Suprapubic skin (tissue), 4 donors: ENCODE measurements at regions not wholly inside any gene's neighbourhood (a gene's known extent, or its start where the extent isn't known, plus 50 kb on each side); places are given as distances from the start of the nearest gene placed in this dataset.

Source experiments
- DNase-seq, 2 donors: peaks; one replicate each; pipeline ENCODE4 v3.0.0-alpha.2; 2019; ENCODE audit warnings: low spot score in 2 of 2
- H3K27ac ChIP-seq: fragments of 200-600 bp; sonication (generic); one replicate; pipeline ENCODE4 v1.5.1; 2019
- H3K27me3 ChIP-seq: fragments of 200-600 bp; sonication (generic); one replicate; pipeline ENCODE4 v1.5.1; 2019
- H3K36me3 ChIP-seq: fragments of 200-600 bp; sonication (generic); one replicate; pipeline ENCODE4 v1.5.1; 2019
- H3K4me1 ChIP-seq: fragments of 200-600 bp; sonication (generic); one replicate; pipeline ENCODE4 v1.5.1; 2019
- H3K4me3 ChIP-seq: fragments of 200-600 bp; sonication (generic); one replicate; pipeline ENCODE4 v1.5.1; 2019; ENCODE audit warnings: mild to moderate bottlenecking
- H3K9me3 ChIP-seq: fragments of 200-600 bp; sonication (generic); one replicate; pipeline ENCODE4 v1.5.1; 2019
- EP300 ChIP-seq: sonication (generic); formaldehyde crosslinking; IDR thresholded peaks from one replicate; pipeline ENCODE4 v1.6.1; 2017; ENCODE audit warnings: antibody characterized with exemption
- POLR2A ChIP-seq, 2 donors: fragments of 450-650 bp; IDR thresholded peaks; one replicate each; pipeline ENCODE4 v1.6.1; 2017; ENCODE audit warnings: antibody characterized with exemption in 2 of 2, mild to moderate bottlenecking in 2 of 2, moderate library complexity in 2 of 2
- POLR2AphosphoS5 ChIP-seq, 3 donors: sonication (generic); formaldehyde crosslinking; IDR thresholded peaks; one replicate each; pipeline ENCODE4 v1.6.1; 2017; ENCODE audit warnings: antibody characterized with exemption in 3 of 3
- WGBS: methylation state at CpG from one replicate; pipeline ENCODE4 v1.1.5; 2018; 5-methylcytosine and 5-hydroxymethylcytosine counted together
- TF ChIP-seq, protein P1 (sequence below), 2 donors: fragments of 200-600 bp in 1 of 2; fragments of 450-650 bp in 1 of 2; sonication (generic) in 1 of 2; IDR thresholded peaks; one replicate each; pipeline ENCODE4 v1.5.1; 2016 to 2019; ENCODE audit warnings: antibody characterized with exemption in 2 of 2, mild to moderate bottlenecking in 1 of 2, moderate library complexity in 1 of 2

DNA sequence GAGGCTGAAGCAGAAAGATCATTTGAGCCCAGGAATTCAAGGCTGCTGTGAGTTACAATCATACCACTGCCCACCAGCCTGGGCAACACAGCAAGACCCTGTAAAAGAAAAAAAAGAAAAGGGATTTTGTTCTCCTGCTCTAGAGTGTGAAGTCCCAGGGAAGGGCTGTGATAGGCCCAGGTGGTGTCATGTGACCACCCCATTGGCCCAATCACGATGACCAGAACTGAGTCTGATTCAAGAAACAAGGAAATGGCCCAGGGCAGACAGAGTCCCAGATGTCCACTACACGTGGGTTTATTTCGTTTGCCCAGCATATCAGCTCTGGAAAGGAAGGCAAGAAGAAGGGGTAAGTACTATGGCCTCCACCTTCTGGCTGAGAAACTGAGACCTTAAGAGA is 81.3 kb upstream of the CUX1 start:
- Histone ChIP-seq H3K9me3 (no peaks in the 10 kb centered on the region), H3K27me3 (peaks cover 5% of the 10 kb centered on the region), H3K4me3 (no peak overlapping the region), H3K36me3 (no peaks in the 10 kb centered on the region), H3K4me1 (peaks cover 11% of the 10 kb centered on the region), H3K27ac (no peak overlapping the region)
- DNase-seq = no peak
- WGBS = 86% methylated on average over 3 of the region's 3 CpGs
- TF ChIP-seq POLR2A (IDR thresholded peaks at IDR 0.05) = no peak
- no peak for TF ChIP-seq EP300
- TF ChIP-seq POLR2AphosphoS5 (IDR thresholded peaks at IDR 0.05) = no peak
- TF ChIP-seq, protein P1, sequence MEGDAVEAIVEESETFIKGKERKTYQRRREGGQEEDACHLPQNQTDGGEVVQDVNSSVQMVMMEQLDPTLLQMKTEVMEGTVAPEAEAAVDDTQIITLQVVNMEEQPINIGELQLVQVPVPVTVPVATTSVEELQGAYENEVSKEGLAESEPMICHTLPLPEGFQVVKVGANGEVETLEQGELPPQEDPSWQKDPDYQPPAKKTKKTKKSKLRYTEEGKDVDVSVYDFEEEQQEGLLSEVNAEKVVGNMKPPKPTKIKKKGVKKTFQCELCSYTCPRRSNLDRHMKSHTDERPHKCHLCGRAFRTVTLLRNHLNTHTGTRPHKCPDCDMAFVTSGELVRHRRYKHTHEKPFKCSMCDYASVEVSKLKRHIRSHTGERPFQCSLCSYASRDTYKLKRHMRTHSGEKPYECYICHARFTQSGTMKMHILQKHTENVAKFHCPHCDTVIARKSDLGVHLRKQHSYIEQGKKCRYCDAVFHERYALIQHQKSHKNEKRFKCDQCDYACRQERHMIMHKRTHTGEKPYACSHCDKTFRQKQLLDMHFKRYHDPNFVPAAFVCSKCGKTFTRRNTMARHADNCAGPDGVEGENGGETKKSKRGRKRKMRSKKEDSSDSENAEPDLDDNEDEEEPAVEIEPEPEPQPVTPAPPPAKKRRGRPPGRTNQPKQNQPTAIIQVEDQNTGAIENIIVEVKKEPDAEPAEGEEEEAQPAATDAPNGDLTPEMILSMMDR (IDR thresholded peaks at IDR 0.05) = no peak

DNA sequence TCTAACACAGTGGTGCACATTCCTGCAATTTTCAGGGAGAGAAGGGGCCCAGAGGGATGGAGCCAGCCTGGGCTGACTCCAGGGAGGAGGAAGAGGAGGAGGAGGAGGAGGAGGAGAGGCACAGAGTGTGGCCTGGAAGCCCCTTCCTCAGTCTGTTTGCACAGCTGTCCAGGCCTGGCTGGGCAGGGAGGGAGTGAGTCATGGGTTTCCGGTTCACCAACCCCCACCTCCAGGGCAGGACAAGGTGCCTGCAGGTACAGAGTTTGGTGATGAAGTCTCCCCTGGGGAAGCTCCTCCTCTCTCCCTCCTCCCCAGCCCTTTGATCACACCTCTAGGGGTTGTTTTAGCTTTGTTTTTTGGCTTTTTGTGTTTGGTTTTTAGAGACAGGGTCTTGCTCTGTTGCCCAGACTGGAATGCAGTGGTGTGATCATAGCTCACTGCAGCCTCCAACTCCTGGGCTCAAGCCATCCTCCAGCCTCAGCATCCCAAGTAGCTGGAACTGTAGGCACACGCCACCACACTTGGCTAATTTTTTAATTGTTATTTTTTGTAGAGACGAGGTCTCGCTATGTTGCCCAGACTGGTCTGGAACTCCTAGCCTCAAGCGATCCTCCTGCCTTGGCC is 77.5 kb upstream of the CUX1 start:
- DNase-seq = no peak
- Histone ChIP-seq H3K4me1 (peaks cover 11% of the 10 kb centered on the region), H3K9me3 (no peaks in the 10 kb centered on the region), H3K27me3 (peaks cover 29% of the 10 kb centered on the region), H3K4me3 (no peak overlapping the region), H3K27ac (no peak overlapping the region), H3K36me3 (no peaks in the 10 kb centered on the region)
- TF ChIP-seq POLR2AphosphoS5 (IDR thresholded peaks at IDR 0.05) = no peak
- TF ChIP-seq, protein P1 (IDR thresholded peaks at IDR 0.05) = no peak
- no peak for TF ChIP-seq POLR2A (IDR thresholded peaks at IDR 0.05)
- no peak for TF ChIP-seq EP300
- 85% methylated on average over 5 of the region's 5 CpGs for WGBS

DNA sequence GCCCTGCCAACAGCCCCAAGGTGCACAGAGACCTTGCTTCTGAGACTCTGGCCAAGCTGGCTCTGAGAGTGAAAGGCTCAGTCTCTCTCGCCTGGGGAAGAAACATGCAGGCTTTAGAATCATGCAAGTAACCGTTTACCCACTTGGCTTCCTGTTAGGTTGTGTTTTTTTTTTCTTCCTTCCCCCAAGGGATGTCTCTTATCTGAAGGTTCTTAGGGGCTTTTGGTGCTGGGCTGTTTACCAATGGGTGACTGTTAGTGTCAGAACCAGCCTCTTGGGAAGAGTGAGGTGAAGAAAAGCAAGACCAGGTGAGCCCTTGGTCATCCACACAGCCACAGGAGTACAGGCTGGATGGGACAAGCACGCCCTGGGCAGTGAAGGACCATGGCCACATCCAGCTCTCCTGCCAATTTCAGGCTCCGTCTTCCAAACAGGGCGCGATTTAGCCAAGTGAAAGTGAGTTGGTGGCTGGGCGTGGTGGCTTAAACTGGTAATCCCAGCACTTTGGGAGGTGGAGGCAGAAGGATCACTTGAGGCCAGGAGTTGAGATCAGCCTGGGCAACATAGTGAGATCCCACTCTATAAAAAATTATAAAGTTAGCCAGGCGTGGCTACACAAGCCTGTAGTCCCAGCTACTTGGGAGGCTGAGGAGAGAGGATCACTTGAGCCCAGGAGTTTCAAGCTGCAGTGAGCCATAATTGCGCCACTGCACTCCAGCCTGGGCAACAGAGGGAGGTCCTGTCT is 76.3 kb upstream of the CUX1 start:
- no peak for TF ChIP-seq POLR2A (IDR thresholded peaks at IDR 0.05)
- no peak for DNase-seq
- Histone ChIP-seq H3K27me3 (peaks cover 30% of the 10 kb centered on the region), H3K27ac (no peak overlapping the region), H3K4me3 (no peak overlapping the region), H3K9me3 (no peaks in the 10 kb centered on the region), H3K36me3 (no peaks in the 10 kb centered on the region), H3K4me1 (peaks cover 11% of the 10 kb centered on the region)
- WGBS = 45% methylated on average over 9 of the region's 9 CpGs

DNA sequence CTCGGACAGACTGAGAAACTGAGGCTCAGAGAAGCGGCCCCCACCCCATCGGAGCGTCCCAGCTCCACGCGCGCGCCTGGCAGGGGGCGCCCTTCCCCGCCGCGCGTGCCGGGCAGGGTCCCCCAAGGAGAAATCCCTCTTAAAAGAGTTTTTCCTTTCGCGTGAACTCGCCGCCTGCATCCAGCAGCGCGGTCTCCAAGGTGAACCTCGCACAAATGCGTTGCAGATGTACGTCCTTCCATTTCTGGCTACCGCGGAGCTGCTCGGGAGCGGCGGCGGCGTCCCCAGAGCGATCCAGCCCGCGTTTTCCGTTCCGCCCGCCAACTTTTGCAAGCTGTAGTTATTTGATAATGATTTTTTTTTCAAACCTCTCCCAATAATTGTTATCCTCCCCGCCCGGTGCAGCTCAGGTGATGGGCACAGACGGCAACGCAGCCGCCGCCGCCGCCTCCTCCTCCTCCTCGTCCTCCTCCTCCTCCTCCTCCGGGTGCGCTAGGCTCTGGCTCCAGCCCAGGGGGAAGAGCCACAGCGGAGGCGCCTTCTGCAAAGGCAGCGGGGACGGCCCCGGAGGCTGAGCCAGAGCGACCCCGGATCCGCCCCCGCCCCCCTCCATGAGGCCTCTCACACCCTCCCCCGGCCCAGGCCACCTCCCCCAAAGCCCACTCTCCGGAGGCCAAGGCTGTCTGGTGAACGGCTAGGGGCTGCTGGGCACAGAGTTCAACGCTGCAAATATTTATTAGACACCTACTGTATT is 74.0 kb upstream of the CUX1 start:
- peak overlapping the region; percentile 44 for H3K4me3 ChIP-seq
- no peak for DNase-seq
- H3K27ac ChIP-seq = no peak overlapping the region
- H3K9me3 ChIP-seq = no peaks in the 10 kb centered on the region
- H3K27me3 ChIP-seq = peaks cover 49% of the 10 kb centered on the region
- H3K4me1 ChIP-seq = peaks cover 15% of the 10 kb centered on the region
- no peaks in the 10 kb centered on the region for H3K36me3 ChIP-seq
- TF ChIP-seq, protein P1 (IDR thresholded peaks at IDR 0.05) = peak in 1 of 2 donors; percentile 2
- no peak for TF ChIP-seq POLR2A (IDR thresholded peaks at IDR 0.05)
- WGBS = under 1% methylated on average over 54 of the region's 60 CpGs

DNA sequence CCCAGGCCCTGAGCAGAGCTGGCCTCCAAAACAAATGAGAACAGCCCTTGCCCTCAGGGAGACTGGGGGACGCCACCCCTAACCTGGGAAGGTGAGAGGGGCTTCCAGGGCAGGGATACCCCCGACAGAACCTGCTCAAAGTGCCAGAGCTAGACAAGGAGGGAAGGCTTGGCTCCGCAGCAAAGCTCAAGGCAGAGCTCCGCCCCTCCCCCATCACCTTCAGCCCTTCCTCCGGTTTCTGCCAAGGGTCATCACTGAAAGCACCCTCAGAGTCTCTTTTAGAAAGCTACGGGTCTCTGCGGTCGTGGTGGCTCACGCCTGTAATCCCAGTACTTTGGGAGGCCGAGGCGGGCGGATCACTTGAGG is 73.4 kb upstream of the CUX1 start:
- no peaks in the 10 kb centered on the region for H3K36me3 ChIP-seq
- H3K4me3 ChIP-seq = peak overlapping the region; percentile 44
- TF ChIP-seq, protein P1 (IDR thresholded peaks at IDR 0.05) = no peak
- TF ChIP-seq EP300 (no peak), POLR2AphosphoS5 (IDR thresholded peaks at IDR 0.05) (no peak), POLR2A (IDR thresholded peaks at IDR 0.05) (no peak)
- DNase-seq = no peak
- no peaks in the 10 kb centered on the region for H3K9me3 ChIP-seq
- WGBS = 76% methylated on average over 9 of the region's 12 CpGs
- H3K4me1 ChIP-seq = peaks cover 15% of the 10 kb centered on the region
- H3K27me3 ChIP-seq = peaks cover 51% of the 10 kb centered on the region
- H3K27ac ChIP-seq = no peak overlapping the region
